ENCODE measurements at regions not wholly inside any gene's neighbourhood (a gene's known extent, or its start where the extent isn't known, plus 50 kb on each side); places are given as distances from the start of the nearest gene placed in this dataset.

GRCh38 chr4:81574991-81575390, 103.3 kb upstream of the RASGEF1B start:
- DNase-seq, result no peak

- no peak for DNase-seq
Measured at GRCh38 chr4:81573840-81574239, 102.1 kb upstream of the RASGEF1B start.

- DNase-seq, result no peak
Measured at GRCh38 chr4:81572402-81572801, 100.7 kb upstream of the RASGEF1B start.

- DNase-seq, result no peak
Measured at GRCh38 chr4:81571105-81571504, 99.4 kb upstream of the RASGEF1B start.

GRCh38 chr4:81566161-81566591, 94.5 kb upstream of the RASGEF1B start:
- no peak for DNase-seq

GRCh38 chr4:81565142-81565870, 93.6 kb upstream of the RASGEF1B start:
- no peak for DNase-seq

GRCh38 chr4:81564025-81564424, 92.3 kb upstream of the RASGEF1B start:
- DNase-seq, result no peak

GRCh38 chr4:81562093-81562492, 90.4 kb upstream of the RASGEF1B start:
- no peak for DNase-seq

- no peak for DNase-seq
Measured at GRCh38 chr4:81557306-81557705, 85.6 kb upstream of the RASGEF1B start.

- no peak for DNase-seq
Measured at GRCh38 chr4:81555489-81555888, 83.8 kb upstream of the RASGEF1B start.

- DNase-seq, result no peak
Measured at GRCh38 chr4:81552086-81552485, 80.4 kb upstream of the RASGEF1B start.

GRCh38 chr4:81550388-81550859, 78.7 kb upstream of the RASGEF1B start:
- DNase-seq, result no peak

GRCh38 chr4:81549984-81550383, 78.3 kb upstream of the RASGEF1B start:
- DNase-seq, result no peak

- no peak for DNase-seq
Measured at GRCh38 chr4:81546777-81547176, 75.1 kb upstream of the RASGEF1B start.

- DNase-seq, result no peak
Measured at GRCh38 chr4:81541161-81541945, 69.6 kb upstream of the RASGEF1B start.

- no peak for DNase-seq
Measured at GRCh38 chr4:81538716-81539427, 67.2 kb upstream of the RASGEF1B start.

GRCh38 chr4:81531410-81531809, 59.7 kb upstream of the RASGEF1B start:
- no peak for DNase-seq

GRCh38 chr4:81528979-81529378, 57.3 kb upstream of the RASGEF1B start:
- no peak for DNase-seq

GRCh38 chr4:81528200-81528599, 56.5 kb upstream of the RASGEF1B start:
- DNase-seq, result no peak

- DNase-seq, result no peak
Measured at GRCh38 chr4:81527709-81528108, 56.0 kb upstream of the RASGEF1B start.

GRCh38 chr4:81527115-81527514, 55.4 kb upstream of the RASGEF1B start:
- DNase-seq, result no peak

- no peak for DNase-seq
Measured at GRCh38 chr4:81526706-81527105, 55.0 kb upstream of the RASGEF1B start.

GRCh38 chr4:81523672-81524327, 52.1 kb upstream of the RASGEF1B start:
- no peak for DNase-seq

Data from CD4-positive, alpha-beta T cell treated with Interleukin-15 for 1 hour (primary cell).